Activated CD8-positive, alpha-beta memory T cell treated with anti-CD3 and anti-CD28 coated beads, Interleukin-2, amount 50 U/mL, for 4 hours (primary cell): ENCODE measurements at regions not wholly inside any gene's neighbourhood (a gene's known extent, or its start where the extent isn't known, plus 50 kb on each side); places are given as distances from the start of the nearest gene placed in this dataset.

Experiments used
- DNase-seq: peaks from one replicate; pipeline ENCODE4 v3.0.0-alpha.2; 2020

GRCh38 chr22:44611880-44612496 lies 90.0 kb upstream of the PRR5 start:
- DNase-seq, result no peak

- DNase-seq, result no peak
These were observed 91.9 kb upstream of the PRR5 start for GRCh38 chr22:44610071-44610470.

- no peak for DNase-seq
These were observed 92.5 kb upstream of the PRR5 start for GRCh38 chr22:44609400-44609988.

- no peak for DNase-seq
These were observed 93.2 kb upstream of the PRR5 start for GRCh38 chr22:44608597-44609399.

GRCh38 chr22:44606126-44606525 lies 95.9 kb upstream of the PRR5 start:
- DNase-seq, result no peak

GRCh38 chr22:44605486-44605885 lies 96.5 kb upstream of the PRR5 start:
- DNase-seq, result no peak

GRCh38 chr22:44604991-44605390 lies 97.0 kb upstream of the PRR5 start:
- no peak for DNase-seq

- no peak for DNase-seq
These were observed 97.5 kb upstream of the PRR5 start for GRCh38 chr22:44604455-44604854.

GRCh38 chr22:44603767-44604166 lies 98.2 kb upstream of the PRR5 start:
- DNase-seq, result no peak

- DNase-seq, result no peak
These were observed 100.3 kb upstream of the PRR5 start for GRCh38 chr22:44601725-44602124.

GRCh38 chr22:44601189-44601588 lies 100.8 kb upstream of the PRR5 start:
- DNase-seq, result no peak

- no peak for DNase-seq
These were observed 101.7 kb upstream of the PRR5 start for GRCh38 chr22:44600207-44600785.

- DNase-seq, result no peak
These were observed 101.6 kb upstream of the RTL6 start for GRCh38 chr22:44599500-44600140.

- no peak for DNase-seq
These were observed 101.1 kb upstream of the RTL6 start for GRCh38 chr22:44599084-44599483.

- no peak for DNase-seq
These were observed 99.6 kb upstream of the RTL6 start for GRCh38 chr22:44597616-44598015.

GRCh38 chr22:44596396-44597125 lies 98.5 kb upstream of the RTL6 start:
- DNase-seq, result no peak

GRCh38 chr22:44595841-44596341 lies 97.9 kb upstream of the RTL6 start:
- no peak for DNase-seq

GRCh38 chr22:44594951-44595350 lies 96.9 kb upstream of the RTL6 start:
- DNase-seq, result no peak

- DNase-seq, result no peak
These were observed 94.8 kb upstream of the RTL6 start for GRCh38 chr22:44592824-44593148.

GRCh38 chr22:44592126-44592823 lies 94.2 kb upstream of the RTL6 start:
- no peak for DNase-seq

- DNase-seq, result no peak
These were observed 93.2 kb upstream of the RTL6 start for GRCh38 chr22:44591146-44591790.
